Activated CD4-positive, CD25-positive, alpha-beta regulatory T cell treated with anti-CD3 and anti-CD28 coated beads, Interleukin-2, amount 50 U/mL, for 72 hours (primary cell): ENCODE measurements at regions not wholly inside any gene's neighbourhood (a gene's known extent, or its start where the extent isn't known, plus 50 kb on each side); places are given as distances from the start of the nearest gene placed in this dataset.

Experiments
- DNase-seq: peaks from one replicate; pipeline ENCODE4 v3.0.0; 2021

DNA sequence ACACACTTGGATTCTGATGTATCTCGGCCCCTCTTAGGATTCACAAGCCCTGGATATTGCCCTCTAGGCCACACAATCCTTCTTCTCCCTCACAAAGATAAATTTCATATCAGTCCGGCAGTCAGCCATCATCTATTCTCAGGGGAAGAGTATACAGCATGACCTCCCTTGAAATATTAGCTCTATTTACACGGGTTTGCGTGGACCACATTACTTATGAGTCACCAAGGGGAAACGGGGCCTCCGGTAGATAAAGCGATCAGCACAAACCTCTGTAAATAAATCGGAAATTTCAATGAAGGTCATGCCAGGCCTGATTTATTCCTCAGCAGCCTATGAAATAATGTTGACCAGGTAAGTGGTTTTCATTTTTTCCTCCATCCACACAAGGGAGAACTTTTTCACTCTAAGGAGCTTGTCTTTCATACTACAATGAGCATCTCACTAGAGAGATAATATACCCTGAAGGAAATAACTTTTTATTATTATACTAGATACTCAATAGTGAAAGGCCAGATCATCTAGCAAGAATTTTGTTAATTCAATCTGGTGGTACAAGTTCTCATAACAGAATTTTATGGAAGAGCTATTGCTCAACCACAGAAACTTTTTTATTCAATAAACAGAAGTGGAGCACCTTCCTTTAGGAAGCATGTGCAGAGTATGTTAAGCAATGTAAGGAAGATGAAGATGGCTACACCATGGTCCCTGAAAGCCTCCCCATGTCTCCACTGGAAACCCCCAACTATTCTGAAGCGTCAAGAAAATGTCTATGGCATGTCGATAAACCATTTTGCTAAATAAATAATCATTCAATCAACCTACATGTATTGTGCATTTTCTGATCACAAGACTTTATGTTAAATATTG is 125.2 kb upstream of the PIK3C3 start:
- no peak for DNase-seq

DNA sequence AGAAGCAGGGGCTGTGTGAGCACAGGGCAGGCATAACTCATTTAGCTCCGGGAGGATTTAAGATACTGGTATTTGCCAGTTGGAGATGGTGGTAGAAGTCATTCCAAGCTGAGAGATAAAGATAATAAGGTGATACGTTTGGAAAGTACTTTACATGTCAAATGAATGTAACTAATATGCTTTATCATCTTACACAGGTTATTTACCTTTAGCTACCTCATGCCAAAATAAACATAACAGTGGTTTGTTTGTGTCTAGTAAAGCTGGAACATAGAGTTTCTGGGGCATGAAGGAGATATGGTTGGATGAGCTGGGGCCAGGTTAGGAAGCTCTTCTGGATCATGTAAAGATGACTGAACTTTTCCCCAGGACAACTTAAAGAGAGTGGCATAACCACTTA is 126.9 kb upstream of the PIK3C3 start:
- no peak for DNase-seq

DNA sequence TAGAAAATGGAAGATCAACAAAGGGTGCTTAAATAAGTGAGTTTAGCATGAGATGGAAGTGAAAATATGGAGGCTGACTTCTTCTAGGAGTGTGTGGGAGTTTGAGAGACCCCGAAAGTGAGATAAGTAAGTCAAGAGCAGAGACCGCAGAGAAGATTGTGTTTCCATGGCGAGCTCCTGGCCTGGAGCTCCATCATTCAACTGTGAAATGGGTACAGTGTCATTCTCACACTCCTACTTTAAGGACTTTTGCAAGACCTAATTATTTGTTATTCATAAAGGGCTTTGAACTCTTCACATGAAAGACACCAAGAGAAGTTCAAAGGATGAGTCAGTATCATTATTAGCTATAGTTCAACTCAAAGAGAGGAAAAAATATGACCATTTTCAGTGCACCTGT is 134.2 kb upstream of the PIK3C3 start:
- no peak for DNase-seq

DNA sequence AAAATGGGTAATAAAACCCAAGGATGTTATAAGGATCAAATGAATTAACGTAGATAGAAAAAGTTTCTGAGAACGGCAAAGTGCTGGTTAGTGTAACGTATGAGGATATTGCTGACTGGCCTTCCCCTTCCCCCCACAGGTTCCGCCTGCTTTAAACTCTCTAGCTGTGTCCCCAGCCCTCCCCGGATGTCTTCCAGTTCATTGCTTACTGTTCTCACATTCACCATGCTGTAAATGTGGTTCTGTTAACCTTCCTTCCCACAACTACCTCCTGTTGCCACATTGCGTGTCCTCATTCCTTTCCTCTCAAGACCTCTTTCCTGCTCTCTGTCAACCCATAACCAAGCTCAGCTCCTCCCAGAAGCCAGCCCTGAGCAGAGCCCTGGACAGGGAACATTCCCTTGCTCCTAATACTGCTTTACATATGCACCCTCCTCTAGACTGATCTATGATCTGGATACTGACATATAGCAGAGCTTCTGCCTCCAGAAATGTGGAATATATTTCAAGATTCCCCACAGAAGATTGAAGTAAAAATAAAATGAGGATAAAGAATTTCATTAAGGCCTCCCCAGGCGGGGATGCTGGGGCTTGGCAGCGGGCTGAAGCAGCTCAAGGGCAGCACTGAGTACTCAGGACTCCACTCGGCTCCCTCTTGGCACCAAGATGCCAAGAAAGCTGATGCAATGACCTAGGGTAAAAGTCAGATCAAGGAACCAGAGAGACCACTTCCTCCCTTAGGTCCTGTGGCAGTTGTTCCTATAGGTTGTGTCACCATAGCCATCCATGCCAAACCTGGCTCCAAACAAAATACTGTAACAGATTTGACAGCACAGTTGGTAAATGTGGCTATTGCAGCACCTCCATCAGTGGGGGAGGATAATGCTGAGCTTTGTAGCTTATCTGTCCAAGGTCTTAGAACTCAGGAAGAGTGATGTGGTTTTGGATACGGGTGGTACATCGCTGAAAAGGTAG is 136.4 kb upstream of the PIK3C3 start:
- no peak for DNase-seq

DNA sequence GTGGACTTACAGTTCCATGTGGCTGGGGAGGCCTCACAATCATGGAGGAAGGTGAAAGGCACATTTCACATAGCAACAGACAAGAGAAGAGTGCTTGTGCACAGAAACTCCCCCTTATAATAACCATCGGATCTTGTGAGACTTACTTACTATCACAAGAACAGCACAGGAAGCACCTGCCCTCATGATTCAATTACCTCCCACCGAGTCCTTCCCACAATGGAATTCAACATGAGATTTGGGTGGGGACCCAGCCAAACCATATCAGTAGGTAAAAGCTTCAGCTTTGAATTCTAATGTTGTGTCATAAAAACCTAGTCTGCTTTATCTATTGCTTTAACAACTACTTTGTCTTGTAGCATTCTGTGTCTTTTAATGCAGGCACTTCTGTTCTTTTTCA is 140.4 kb upstream of the PIK3C3 start:
- no peak for DNase-seq

DNA sequence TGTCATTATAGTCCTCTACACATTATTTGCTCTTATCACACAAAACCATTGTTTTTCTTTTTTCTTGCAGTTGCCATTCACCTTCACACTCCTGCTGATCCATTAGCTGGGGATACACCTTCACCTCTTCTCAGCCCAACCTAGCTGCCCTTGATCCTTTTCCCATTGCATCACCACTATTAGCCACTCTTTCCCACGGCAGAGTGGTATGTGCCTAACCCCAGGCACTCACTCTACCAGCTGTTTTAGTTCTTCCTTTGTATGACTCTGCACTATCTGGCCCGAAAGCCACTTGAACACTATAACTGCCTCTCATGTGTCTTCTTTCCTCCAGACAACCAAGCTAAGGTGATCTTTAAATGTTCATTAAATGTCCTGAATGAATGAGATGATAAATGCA is 145.4 kb upstream of the PIK3C3 start:
- DNase-seq = no peak

DNA sequence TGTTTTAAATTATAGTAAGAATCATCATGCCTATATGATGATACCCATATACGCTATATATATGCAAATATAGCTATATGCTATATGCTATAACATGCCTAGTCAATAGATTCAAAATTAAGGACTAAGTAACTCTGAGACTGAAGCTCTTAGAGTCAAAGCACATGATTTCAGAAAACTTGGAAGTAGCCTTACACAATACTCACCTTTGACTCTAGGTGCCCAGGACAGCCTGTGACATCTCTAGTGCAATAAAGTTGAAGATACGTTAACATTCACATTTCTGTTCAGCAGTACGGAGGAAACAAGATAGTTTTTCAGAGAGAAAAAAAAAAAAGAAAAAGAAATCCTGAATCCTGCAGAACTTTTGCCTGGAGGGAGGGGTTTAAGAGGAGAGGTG is 149.7 kb upstream of the PIK3C3 start:
- DNase-seq = no peak

DNA sequence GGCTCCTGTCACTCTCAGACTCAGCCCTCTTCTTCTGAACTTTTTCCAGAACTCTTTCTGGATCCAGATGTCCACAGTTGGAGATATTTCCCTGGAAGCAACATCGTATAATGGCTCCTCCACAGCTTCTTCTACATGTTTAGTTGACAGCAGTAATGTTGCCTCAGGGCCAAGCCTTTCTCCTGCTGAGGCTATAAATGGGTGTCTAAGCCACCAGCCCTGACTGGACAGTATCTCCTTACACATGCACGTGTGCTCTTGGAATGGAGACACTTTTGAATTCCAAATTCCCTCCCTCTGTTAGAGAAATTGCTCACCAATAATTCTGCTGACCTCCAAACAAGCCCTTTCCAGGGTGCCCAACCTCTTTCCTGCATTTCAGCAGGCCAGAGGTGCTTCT is 156.2 kb upstream of the PIK3C3 start:
- no peak for DNase-seq

DNA sequence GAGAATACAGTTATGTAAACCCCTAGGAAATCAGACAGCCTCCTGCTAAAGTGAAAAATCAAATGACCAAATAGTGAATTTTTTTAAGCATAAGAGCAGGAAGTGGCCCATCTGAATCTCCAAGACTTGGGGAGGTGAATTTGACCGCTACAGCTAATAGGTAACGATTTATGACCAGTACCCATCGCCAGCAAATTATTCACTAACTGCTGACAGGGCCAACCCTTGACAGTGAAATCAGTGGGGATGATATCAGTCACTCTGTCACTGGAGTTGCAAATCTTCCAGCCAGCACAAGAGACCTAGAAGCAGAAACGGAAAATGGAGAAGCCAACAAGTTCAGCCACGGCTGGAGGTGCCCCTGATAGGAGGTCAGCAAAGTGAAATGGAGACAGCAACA is 164.3 kb upstream of the PIK3C3 start:
- no peak for DNase-seq

DNA sequence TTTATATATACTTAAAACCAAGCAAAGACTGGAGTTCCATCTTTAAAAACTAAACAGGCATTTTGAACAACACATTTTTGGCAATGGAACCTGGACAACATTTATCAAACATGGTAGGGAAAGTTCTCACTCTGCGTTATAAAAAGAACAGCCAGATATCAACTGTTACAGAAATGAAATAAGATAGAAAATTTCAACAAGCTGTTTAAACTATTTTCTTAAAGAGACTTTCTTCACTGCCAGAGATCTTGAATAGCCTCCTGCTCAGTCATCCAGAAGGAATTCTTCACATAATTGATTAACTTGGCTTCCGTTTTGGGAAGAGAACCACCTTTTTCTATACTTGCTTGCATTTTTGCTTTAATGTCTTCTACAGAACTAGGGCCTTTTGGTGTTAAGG is 166.0 kb upstream of the PIK3C3 start:
- no peak for DNase-seq

DNA sequence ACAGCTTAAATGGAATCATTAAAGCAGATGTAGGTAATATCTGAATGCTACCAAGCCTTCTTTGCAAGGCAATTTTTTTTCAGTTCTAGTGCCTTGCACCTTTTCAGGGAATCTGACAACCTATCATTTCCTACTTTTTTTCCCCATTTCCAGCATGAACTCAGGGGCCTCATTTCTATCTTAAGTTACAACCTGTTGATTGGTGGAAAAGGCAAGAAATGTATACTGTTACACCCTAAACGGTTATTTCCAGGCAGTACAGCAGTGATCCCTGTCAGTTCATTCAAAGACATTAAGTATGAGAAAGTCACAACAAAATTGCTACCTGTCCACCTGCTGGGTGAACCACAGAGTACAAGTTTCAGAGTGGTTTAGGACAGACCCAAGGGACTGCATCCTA is 171.2 kb upstream of the PIK3C3 start:
- no peak for DNase-seq

DNA sequence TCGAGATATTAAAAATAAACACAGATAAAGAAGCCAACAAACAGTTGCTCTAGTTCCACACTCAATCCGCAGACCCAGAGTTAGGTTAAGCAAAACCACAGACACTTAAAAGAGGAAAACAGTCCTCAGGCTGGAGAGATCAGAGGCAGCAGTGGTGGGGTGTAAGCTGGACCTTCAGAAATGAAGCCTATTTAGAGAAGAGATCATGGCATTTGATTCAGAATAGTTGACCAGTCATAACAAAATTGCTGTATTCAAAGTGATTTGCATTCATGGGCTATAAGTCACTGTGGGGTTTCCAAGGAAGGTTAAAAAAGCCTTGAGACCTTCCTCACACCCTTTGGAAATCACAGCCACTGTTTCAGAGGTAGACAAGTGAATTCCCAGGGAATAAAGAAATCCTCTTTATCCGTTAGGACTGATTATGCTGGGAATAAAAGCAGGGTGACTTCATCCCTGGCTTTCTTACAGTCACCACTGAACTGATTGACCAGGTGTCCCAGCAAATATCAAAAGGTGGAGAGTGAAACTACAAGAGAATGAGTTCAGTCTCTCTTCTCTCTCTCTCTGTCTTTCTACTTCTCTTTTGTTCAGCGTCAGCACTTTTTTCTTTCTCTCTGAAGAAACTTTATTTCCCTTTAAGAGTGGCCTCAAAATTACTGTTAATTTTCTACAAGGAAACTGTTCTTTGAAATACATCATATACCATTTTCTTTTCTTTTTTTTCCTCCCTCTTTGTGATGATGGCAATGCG is 171.8 kb upstream of the PIK3C3 start:
- DNase-seq = no peak

DNA sequence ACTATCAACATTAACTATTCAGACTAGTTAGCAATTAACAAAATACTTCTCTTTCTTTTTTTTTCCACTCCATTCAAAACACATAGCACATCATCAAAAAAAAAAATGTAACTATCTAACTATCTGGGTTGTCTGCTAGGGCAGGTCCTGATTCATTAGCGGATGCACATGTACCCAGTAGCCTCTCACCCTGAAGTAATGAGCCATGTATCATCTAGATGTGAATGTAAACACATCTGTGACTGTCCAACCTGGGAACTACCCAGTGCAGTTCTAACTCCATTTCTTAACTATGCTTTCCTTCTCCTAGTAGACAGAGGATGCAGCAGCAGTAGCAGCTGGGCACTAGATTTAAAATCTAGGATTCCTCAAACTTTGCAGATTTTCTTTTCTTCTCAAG is 183.1 kb upstream of the PIK3C3 start:
- DNase-seq = no peak

DNA sequence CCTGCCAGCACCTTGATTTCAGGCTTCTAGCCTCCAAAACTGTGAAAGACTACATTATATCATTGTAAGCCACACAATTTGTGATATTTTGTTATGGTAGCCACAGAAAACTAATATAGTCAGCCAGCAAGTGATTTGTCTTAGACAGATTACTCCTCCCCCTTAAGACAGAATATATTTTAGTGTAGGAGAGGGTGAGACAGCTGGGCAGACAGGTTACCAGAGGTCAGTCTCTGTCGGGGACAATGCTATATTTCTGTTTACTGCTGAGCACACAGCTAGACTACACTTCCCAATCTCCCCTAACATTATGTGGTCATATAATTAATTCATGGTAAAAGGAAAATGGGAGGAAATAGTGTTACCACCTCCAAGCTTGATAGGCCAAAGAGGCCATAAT is 185.8 kb upstream of the PIK3C3 start:
- no peak for DNase-seq

DNA sequence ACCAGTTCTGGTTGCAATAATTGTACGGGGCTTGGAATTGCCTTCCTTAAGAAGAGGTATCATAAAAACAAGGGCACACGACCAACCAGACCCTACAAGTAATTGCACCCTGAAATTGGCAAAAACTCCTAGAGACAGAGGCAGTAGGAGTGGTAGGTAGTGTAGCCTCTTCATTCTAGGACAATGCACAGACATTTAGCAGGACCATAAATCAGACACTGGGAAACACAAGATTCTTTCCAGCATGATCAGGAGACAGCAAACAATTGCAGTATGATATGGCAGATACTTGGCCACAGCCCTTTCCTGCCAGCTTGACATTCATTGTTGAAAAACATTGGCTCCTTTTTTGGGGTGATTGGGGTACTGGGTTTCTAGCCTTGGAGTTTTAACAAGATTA is 186.6 kb upstream of the PIK3C3 start:
- DNase-seq = no peak

DNA sequence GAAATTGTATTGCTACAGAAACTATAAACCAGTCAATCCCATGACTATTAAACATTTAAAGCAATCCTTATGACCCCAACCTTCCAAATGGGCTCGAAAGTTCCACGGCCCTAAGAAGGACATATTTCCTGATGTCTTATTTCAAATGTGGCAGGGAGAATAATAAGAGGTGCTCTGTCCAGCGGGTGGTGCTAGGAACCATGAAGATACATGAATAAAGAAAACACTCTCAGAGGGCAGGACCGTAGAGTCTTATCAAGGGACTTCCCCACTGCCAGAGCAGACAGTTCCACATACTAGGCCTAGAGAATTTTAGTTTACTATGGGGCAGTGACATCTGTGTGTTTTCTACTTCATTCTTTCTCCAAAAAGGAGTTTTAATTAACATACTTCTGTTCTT is 187.1 kb upstream of the PIK3C3 start:
- DNase-seq = no peak

DNA sequence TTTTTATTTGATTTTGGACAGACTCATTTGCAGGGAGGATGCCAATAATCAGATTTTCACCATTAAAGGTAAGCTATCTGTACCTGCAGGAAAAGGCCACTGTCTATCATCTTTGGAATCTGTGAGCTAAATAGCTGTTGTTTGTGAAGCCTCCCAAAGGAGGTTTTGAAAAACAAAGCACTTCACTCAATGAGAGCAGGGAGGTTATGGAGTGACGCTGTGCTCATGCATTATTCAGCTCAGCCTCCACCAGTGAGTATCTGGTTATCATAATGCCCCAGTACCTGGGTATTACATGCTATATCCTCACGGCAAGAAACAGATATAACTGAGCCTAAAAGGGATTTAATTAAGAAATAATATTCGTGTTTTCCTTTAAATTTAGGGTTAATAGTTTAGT is 189.6 kb upstream of the PIK3C3 start:
- no peak for DNase-seq

DNA sequence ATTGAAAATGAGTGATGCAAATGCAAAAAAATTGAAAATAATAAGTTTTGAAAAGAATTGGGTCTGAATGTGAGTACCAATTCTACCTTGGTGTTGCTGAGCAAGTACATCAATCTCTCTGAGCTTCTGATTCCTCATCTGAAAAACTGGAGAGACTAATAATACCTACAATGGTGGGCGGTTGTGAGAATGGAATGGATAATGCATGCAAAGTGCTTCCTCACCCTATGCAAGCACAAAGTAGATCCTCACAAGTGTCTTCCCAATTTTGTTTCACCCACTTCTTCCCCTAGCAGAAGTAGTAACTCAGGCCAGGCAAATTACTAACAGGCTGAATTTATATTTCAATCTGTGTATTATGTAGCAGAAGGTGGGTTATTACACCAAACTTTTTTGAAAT is 191.7 kb upstream of the PIK3C3 start:
- no peak for DNase-seq

DNA sequence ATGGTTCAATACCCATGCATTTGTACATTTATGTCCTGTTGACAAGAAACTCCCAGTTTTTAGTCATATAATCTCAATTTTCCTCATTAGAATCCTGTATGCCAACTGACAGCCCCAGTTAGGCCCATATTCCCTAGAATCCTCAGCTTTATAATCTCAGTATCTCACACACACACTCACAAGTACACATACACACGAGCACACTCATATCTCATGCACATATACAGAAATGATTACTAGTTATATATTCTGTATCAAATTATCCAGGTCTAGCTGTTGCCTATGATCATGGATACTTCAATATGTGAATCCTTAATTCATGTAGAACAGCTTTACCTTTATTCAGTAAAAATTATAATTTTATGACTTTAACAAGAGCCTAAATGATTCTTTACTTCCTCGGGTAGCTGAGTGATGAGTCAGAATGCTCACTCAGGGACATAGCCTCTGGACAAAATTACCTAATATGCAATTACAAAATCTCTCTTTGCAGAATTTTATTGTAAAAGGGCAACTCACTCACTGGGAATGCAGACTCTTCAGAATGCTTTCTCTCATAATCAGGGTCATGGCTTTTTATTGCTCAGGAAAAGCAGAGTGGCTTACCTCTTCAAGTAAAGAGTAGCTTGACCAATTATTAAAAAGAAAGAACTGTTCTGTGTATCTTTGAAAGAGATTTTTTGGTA is 193.6 kb upstream of the PIK3C3 start:
- no peak for DNase-seq

DNA sequence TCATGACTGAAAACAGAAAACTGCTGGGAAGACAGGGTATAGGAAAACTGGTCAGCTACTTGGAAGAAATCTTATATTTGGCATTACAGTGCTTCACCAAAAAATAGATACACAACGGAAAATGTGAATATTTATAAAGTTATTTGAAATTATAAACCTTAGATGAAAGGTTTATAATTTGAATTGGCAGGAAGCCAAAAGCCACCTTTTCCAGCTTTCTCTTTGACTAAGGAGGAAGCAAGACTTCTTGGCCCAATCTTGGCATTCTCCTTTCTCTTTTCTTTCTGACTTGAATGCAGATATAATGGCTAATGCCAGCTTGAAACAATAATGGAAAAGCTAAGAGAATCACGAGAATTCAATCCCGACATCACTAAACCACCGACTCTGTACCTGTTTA is 196.5 kb upstream of the PIK3C3 start:
- no peak for DNase-seq

DNA sequence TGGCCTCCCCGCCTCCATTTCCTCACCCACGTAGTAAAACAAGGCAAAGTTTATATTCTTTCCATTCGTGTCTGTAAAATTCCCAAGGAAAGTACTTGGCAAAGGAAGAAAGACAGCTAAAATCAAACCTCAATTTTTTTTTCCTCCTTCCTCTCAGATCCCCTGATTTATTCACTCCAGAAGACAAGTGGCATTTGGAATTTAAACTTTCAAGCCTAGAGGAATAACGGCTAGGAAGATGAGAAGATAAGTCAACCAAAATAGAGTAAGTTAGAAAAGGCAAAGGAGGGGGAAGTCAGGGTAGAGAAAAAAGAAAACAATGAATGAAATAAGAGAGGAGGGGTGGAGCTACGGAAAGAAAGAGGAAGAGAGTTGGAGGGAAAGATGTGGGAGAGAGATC is 198.9 kb upstream of the PIK3C3 start:
- no peak for DNase-seq

DNA sequence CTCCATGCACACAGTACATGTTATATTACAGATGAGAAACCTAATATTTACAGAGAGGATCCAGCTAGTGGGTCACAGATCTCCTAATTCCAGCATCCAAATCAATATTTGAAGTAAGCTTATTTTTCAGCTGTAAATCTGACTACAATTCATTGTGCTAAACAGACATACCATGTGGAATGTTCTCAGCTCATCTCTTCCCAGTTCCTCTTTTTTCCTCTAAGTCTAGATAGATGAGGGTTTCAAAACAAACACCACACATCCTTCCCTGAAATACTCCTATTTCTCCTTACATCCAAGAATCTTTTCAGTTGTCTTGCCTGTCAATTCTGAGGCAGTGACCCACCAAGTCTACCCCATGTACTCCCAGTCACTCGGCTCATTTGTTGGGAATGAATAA is 200.7 kb upstream of the PIK3C3 start:
- DNase-seq = no peak

DNA sequence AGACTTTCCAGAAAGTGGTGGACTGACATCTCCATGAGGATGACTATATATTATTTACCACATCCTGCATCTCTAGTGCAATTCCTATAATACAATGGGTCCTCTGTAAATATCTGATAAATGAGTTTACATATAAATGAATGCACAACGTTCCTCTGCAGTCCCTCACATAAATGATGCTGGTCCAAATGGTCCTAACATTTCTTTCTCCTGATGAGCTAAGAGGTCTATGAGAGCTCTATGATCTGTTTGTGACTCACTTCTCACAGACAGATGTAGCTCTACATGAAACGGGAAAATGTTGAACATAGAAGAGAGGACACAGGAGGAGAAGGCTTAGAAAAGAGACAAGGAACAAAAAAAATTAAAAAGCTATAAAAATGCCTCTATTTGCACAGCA is 201.2 kb upstream of the PIK3C3 start:
- DNase-seq = no peak
